H1 (cell line): ENCODE measurements at regions not wholly inside any gene's neighbourhood (a gene's known extent, or its start where the extent isn't known, plus 50 kb on each side); places are given as distances from the start of the nearest gene placed in this dataset.
A peak's percentile ranks its signal among the peaks of the same experiment; 100 is the strongest.

Experiments used
- CTCF ChIA-PET: fragments of 300-600 bp; sonication (Branson Sonifier 250); formaldehyde crosslinking; loops from one replicate; lab custom pipeline; 2021; ENCODE audit not compliant: partially characterized antibody; lab: Charles Lee
- POLR2A ChIA-PET: fragments of 300-600 bp; sonication (Branson Sonifier 250); formaldehyde crosslinking; loops from one replicate; lab custom pipeline; 2021; ENCODE audit warnings: inconsistent platforms; ENCODE audit not compliant: partially characterized antibody; lab: Charles Lee
- DNase-seq, 2 experiments: peaks; one replicate each; pipeline versions ENCODE4 v3.0.0 to v3.0.0-alpha.2; 2010 to 2022; ENCODE audit warnings: low spot score in 2 of 2, low read depth in 1 of 2, mixed read lengths in 1 of 2
- FAIRE-seq: peaks from 2 replicates; lab custom pipeline; 2011; peaks lifted over from hg19 to GRCh38; lab: Jason Lieb, UNC
- H2AFZ ChIP-seq: 2 replicates; pipeline ENCODE4 v1.8.1; 2012; ENCODE audit warnings: low read length, inconsistent platforms
- H2AK5ac ChIP-seq: 2 replicates; pipeline ENCODE4 v1.6.1; 2013; ENCODE audit warnings: low read depth, low read length
- H2BK120ac ChIP-seq: replicated peaks from 2 replicates; pipeline ENCODE3; 2013; ENCODE audit warnings: low read depth, low read length, inconsistent platforms
- H2BK12ac ChIP-seq: 2 replicates; pipeline ENCODE4 v1.6.1; 2013; ENCODE audit warnings: low read depth, low read length
- H2BK15ac ChIP-seq: 2 replicates; pipeline ENCODE4 v1.6.1; 2013; ENCODE audit warnings: low read length
- H2BK20ac ChIP-seq: 2 replicates; pipeline ENCODE4 v1.6.1; 2013; ENCODE audit warnings: low read length
- H2BK5ac ChIP-seq: 2 replicates; pipeline ENCODE4 v1.6.1; 2013; ENCODE audit warnings: low read depth, low read length
- H3K14ac ChIP-seq: 2 replicates; pipeline ENCODE4 v1.6.1; 2013; ENCODE audit warnings: inconsistent platforms; ENCODE audit not compliant: insufficient read length
- H3K18ac ChIP-seq: 2 replicates; pipeline ENCODE4 v1.6.1; 2013; ENCODE audit warnings: low read length; ENCODE audit errors: extremely low read depth
- H3K23ac ChIP-seq: 2 replicates; pipeline ENCODE4 v1.6.1; 2013; ENCODE audit warnings: inconsistent platforms; ENCODE audit not compliant: insufficient read length
- H3K23me2 ChIP-seq: 2 replicates; pipeline ENCODE4 v1.6.1; 2013; ENCODE audit warnings: low read depth, low read length
- H3K27ac ChIP-seq: 2 replicates; pipeline ENCODE4 v1.6.1; 2011; ENCODE audit warnings: low read depth, low read length, inconsistent platforms
- H3K27me3 ChIP-seq, 4 experiments: replicated peaks in 1 of 4; 1 replicate in 1 of 4; 2 replicates in 3 of 4; pipeline versions ENCODE4 v1.6.1 to v1.8.1; 2011 to 2013; ENCODE audit warnings: low read length in 3 of 4, mild to moderate bottlenecking in 3 of 4, inconsistent platforms in 2 of 4, mixed read lengths in 2 of 4, moderate library complexity in 1 of 4; ENCODE audit not compliant: control insufficient read depth in 3 of 4, insufficient read depth in 3 of 4; ENCODE audit errors: extremely low read depth in 1 of 4
- H3K36me3 ChIP-seq, 4 experiments: 2 replicates each; pipeline versions ENCODE4 v1.6.1 to v1.8.1; 2011 to 2013; ENCODE audit warnings: mild to moderate bottlenecking in 4 of 4, low read length in 3 of 4, moderate library complexity in 2 of 4, control low read depth in 1 of 4, inconsistent platforms in 1 of 4; ENCODE audit not compliant: insufficient read depth in 4 of 4, control insufficient read depth in 2 of 4
- H3K4ac ChIP-seq: replicated peaks from 2 replicates; pipeline ENCODE3; 2013; ENCODE audit warnings: low read length, low read depth, mixed read lengths, inconsistent platforms; ENCODE audit not compliant: insufficient read length
- H3K4me1 ChIP-seq, 4 experiments: replicated peaks in 1 of 4; 1 replicate in 1 of 4; 2 replicates in 3 of 4; pipeline versions ENCODE4 v1.6.1 to v1.8.1; 2011 to 2013; ENCODE audit warnings: low read length in 3 of 4, inconsistent platforms in 2 of 4, mixed read lengths in 1 of 4; ENCODE audit not compliant: insufficient read depth in 4 of 4, control insufficient read depth in 3 of 4
- H3K4me2 ChIP-seq, 2 experiments: 2 replicates each; pipeline versions ENCODE4 v1.6.1 to v1.8.1; 2011 to 2013; ENCODE audit warnings: low read depth in 2 of 2, low read length in 2 of 2, control low read depth in 1 of 2, inconsistent platforms in 1 of 2, mild to moderate bottlenecking in 1 of 2; ENCODE audit not compliant: insufficient read depth in 1 of 2
- H3K4me3 ChIP-seq, 4 experiments: fragments of 200-600, 300-600 bp in 1 of 4; sonication (generic), shearing (Covaris generic), sonication (Bioruptor Twin) in 1 of 4; 2 replicates each; pipeline versions ENCODE4 v1.5.1 to v1.8.1; 2011 to 2016; ENCODE audit warnings: low read length in 4 of 4, low read depth in 3 of 4, control low read depth in 2 of 4, inconsistent platforms in 2 of 4, mild to moderate bottlenecking in 2 of 4, mixed read lengths in 1 of 4, moderate library complexity in 1 of 4; ENCODE audit not compliant: insufficient read depth in 2 of 4; ENCODE audit errors: extremely low read depth in 1 of 4
- H3K56ac ChIP-seq: replicated peaks from 2 replicates; pipeline ENCODE3; 2013; ENCODE audit warnings: low read depth, mild to moderate bottlenecking, mixed read lengths, low read length, inconsistent platforms; ENCODE audit not compliant: insufficient read length
- H3K79me1 ChIP-seq: 2 replicates; pipeline ENCODE4 v1.6.1; 2013; ENCODE audit warnings: low read depth, low read length, control low read depth
- H3K79me2 ChIP-seq, 2 experiments: 2 replicates each; pipeline versions ENCODE4 v1.6.1 to v1.8.1; 2012 to 2013; ENCODE audit warnings: low read length in 2 of 2, mild to moderate bottlenecking in 2 of 2, inconsistent platforms in 1 of 2; ENCODE audit not compliant: insufficient read depth in 2 of 2, control insufficient read depth in 1 of 2
- H3K9ac ChIP-seq, 4 experiments: replicated peaks in 1 of 4; 1 replicate in 1 of 4; 2 replicates in 3 of 4; pipeline versions ENCODE4 v1.6.1 to v1.8.1; 2011 to 2013; ENCODE audit warnings: low read depth in 3 of 4, low read length in 3 of 4, control low read depth in 2 of 4, mild to moderate bottlenecking in 2 of 4, moderate library complexity in 2 of 4, inconsistent platforms in 1 of 4; ENCODE audit errors: extremely low read depth in 1 of 4
- H3K9me3 ChIP-seq, 2 experiments: 2 replicates each; pipeline versions ENCODE4 v1.6.1 to v1.8.1; 2012 to 2013; ENCODE audit warnings: mild to moderate bottlenecking in 2 of 2, moderate library complexity in 2 of 2, control low read depth in 1 of 2, inconsistent platforms in 1 of 2, low read depth in 1 of 2, low read length in 1 of 2, mixed read lengths in 1 of 2; ENCODE audit not compliant: insufficient read depth in 2 of 2
- H4K20me1 ChIP-seq, 2 experiments: replicated peaks in 1 of 2; 2 replicates each; pipeline versions ENCODE3 to v1.8.1; 2011 to 2013; ENCODE audit warnings: inconsistent platforms in 2 of 2, low read length in 2 of 2, mild to moderate bottlenecking in 1 of 2; ENCODE audit not compliant: insufficient read depth in 2 of 2, control insufficient read depth in 1 of 2
- H4K5ac ChIP-seq: 2 replicates; pipeline ENCODE4 v1.6.1; 2013; ENCODE audit warnings: low read length, low read depth, mixed read lengths, inconsistent platforms; ENCODE audit not compliant: insufficient read length
- H4K8ac ChIP-seq: 2 replicates; pipeline ENCODE4 v1.8.0; 2013; ENCODE audit warnings: mild to moderate bottlenecking, moderate library complexity, low read length, inconsistent platforms; ENCODE audit not compliant: insufficient read depth; ENCODE audit errors: extremely low read depth
- H4K91ac ChIP-seq: replicated peaks from 2 replicates; pipeline ENCODE3; 2013; ENCODE audit warnings: low read length, mixed read lengths, inconsistent platforms; ENCODE audit not compliant: insufficient read length
- ATF2 ChIP-seq: IDR thresholded peaks from 2 replicates; pipeline ENCODE4 v1.6.1; 2012; ENCODE audit warnings: low read length, inconsistent platforms
- CBX8 ChIP-seq: fragments of 300-800, 300-1000 bp; sonication (generic); IDR thresholded peaks from 2 replicates; pipeline ENCODE4 v1.7.1; 2016; ENCODE audit warnings: low read depth, low read length, borderline replicate concordance
- E2F6 ChIP-seq: IDR thresholded peaks from 2 replicates; pipeline ENCODE4 v1.6.1; 2012; ENCODE audit warnings: inconsistent platforms
- JUN ChIP-seq: IDR thresholded peaks from 2 replicates; pipeline ENCODE4 v1.6.1; 2011; ENCODE audit warnings: low read depth, mild to moderate bottlenecking, improper control_type of control experiment, low read length
- JUND ChIP-seq: IDR thresholded peaks from 2 replicates; pipeline ENCODE4 v1.6.1; 2011; ENCODE audit warnings: mild to moderate bottlenecking, improper control_type of control experiment, low read length
- MAFK ChIP-seq: IDR thresholded peaks from 2 replicates; pipeline ENCODE4 v1.6.1; 2012; ENCODE audit warnings: low read depth, mild to moderate bottlenecking, improper control_type of control experiment, low read length
- NANOG ChIP-seq: IDR thresholded peaks from 2 replicates; pipeline ENCODE4 v1.6.1; 2011; ENCODE audit warnings: low read length, low read depth, mild to moderate bottlenecking, inconsistent platforms; ENCODE audit not compliant: insufficient read depth, poor library complexity, severe bottlenecking
- PHF8 ChIP-seq: fragments of 200-600 bp; sonication (generic); conservative IDR thresholded peaks from 2 replicates; pipeline ENCODE4 v1.7.1; 2012; ENCODE audit warnings: low read depth, mild to moderate bottlenecking, inconsistent platforms, low read length, moderate library complexity
- RBBP5 ChIP-seq: IDR thresholded peaks from 2 replicates; pipeline ENCODE4 v1.7.1; 2012; ENCODE audit warnings: low read depth, mild to moderate bottlenecking, inconsistent platforms, low read length, moderate library complexity, borderline replicate concordance
- SIRT6 ChIP-seq: IDR thresholded peaks from one replicate; pipeline ENCODE4 v1.7.1; 2012; ENCODE audit warnings: low read length, inconsistent platforms
- WGBS, 2 experiments: shearing (Covaris generic) in 1 of 2; methylation state at CpG; one replicate each; pipeline versions ENCODE4 v1.1.6 to v1.1.7; 2013 to 2015; ENCODE audit warnings: low lambda C conversion rate in 2 of 2, mixed read lengths in 2 of 2, inconsistent platforms in 1 of 2, low coverage in 1 of 2, missing lambda C conversion rate in 1 of 2; ENCODE audit not compliant: insufficient replicate concordance in 2 of 2, insufficient coverage in 1 of 2, insufficient read length in 1 of 2; ENCODE audit errors: extremely low coverage in 1 of 2, missing lambda C conversion rate in 1 of 2; 5-methylcytosine and 5-hydroxymethylcytosine counted together

DNA sequence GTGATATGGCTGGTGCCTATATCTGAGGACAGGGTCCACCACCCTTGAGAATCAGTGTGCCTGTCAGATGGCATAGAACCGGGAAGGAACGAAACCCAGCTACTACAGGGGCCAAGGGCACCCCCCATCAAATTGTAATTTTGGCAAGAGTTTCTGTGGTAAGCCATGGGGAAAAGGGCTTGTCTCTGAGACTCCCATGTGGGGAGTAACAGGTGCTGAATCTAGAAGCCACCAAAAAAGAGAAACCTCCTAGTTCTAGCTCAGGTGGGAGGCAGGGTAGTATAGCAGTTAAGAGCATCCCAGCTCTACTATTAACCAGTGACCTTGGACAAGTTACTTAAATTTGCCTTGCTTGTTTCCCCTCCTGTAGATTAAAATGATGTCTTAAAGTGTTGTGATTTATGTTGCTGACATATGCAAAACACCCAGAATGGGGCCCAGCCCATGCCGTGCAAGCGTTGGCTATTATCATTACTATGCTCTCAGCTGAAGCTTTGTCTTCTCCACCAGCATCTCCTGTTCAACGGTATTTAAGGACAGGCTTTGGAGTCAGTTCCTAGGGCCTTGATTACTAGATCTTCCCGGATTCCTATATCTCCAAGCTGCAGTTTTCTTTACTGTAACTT, 210.7 kb upstream of the NLRP1 start:
- peaks cover 1 to 16% (median 10%) of the 10 kb centered on the region in 4 experiments; a peak in 6 of 7 replicates for H3K4me1 ChIP-seq
- no peak overlapping the region for H3K14ac ChIP-seq
- H4K5ac ChIP-seq: no peak overlapping the region

More for the DNA sequence above, 210.7 kb upstream of the NLRP1 start:
- Histone ChIP-seq H3K36me3 (no peaks in the 10 kb centered on the region), H4K20me1 (no peaks in the 10 kb centered on the region), H2BK20ac (peak overlapping the region; percentile 87; the same call in 1 of the 2 replicates), H3K18ac (no peak overlapping the region), H3K4me2 (no peak overlapping the region), H3K27me3 (peaks cover 0 to 6% (median 0%) of the 10 kb centered on the region in 4 experiments; a peak in 2 of 7 replicates), H2BK15ac (no peak overlapping the region), H2AFZ (no peak overlapping the region), H3K9ac (no peak overlapping the region), H3K79me1 (no peaks in the 10 kb centered on the region), H3K79me2 (no peaks in the 10 kb centered on the region), H3K23me2 (no peaks in the 10 kb centered on the region), H3K56ac (no peak overlapping the region), H2AK5ac (no peak overlapping the region), H3K9me3 (peaks cover 7 to 9% of the 10 kb centered on the region in 2 experiments; a peak in 3 of 4 replicates), H2BK12ac (no peak overlapping the region), H3K23ac (no peak overlapping the region), H3K4me3 (no peak overlapping the region), H2BK120ac (no peak overlapping the region), H3K27ac (no peak overlapping the region), H4K8ac (no peak overlapping the region), H3K4ac (no peak overlapping the region), H2BK5ac (no peak overlapping the region), H4K91ac (no peak overlapping the region)
- FAIRE-seq (no peak), DNase-seq (no peak)
- CTCF ChIA-PET: interaction anchor here (0.7 to 3.4 kb wide), 26 partner anchors 11 to 626 kb away, joined by 3 to 18 read pairs (median 5); no protein-coding TSS in a partner anchor
- TF ChIP-seq NANOG: no peak
- TF ChIP-seq ATF2: no peak
- no peak for TF ChIP-seq JUN
- TF ChIP-seq MAFK: no peak
- TF ChIP-seq E2F6: no peak
- no peak for TF ChIP-seq SIRT6
- no peak for TF ChIP-seq JUND
- TF ChIP-seq CBX8: no peak
- no peak for TF ChIP-seq PHF8
- no peak for TF ChIP-seq RBBP5
- 85% methylated on average over 6 of the region's 6 CpGs; no CpG with 5 or more reads in 1 of the 2 experiments for WGBS, 2 experiments
- POLR2A ChIA-PET: interaction anchor here (0.6 kb wide), 1 partner anchor 41 kb away, joined by 6 read pairs; no protein-coding TSS in a partner anchor
